Tibial nerve (tissue), 4 donors: ENCODE measurements at regions not wholly inside any gene's neighbourhood (a gene's known extent, or its start where the extent isn't known, plus 50 kb on each side); places are given as distances from the start of the nearest gene placed in this dataset.

Experiments used
- EP300 ChIP-seq, 2 donors: sonication (generic); formaldehyde crosslinking; IDR thresholded peaks; one replicate each; pipeline ENCODE4 v1.6.1; 2017; ENCODE audit warnings: antibody characterized with exemption in 2 of 2, mild to moderate bottlenecking in 1 of 2
- POLR2A ChIP-seq, 2 donors: fragments of 450-650 bp; IDR thresholded peaks; one replicate each; pipeline ENCODE4 v1.6.1; 2017; ENCODE audit warnings: antibody characterized with exemption in 2 of 2, mild to moderate bottlenecking in 2 of 2, moderate library complexity in 2 of 2
- TF ChIP-seq, protein P1 (sequence below), 5 experiments: fragments of 200-600 bp in 3 of 5; fragments of 450-650 bp in 2 of 5; sonication (generic) in 3 of 5; IDR thresholded peaks; one replicate each; pipeline ENCODE4 v1.5.1; 2016 to 2019; ENCODE audit warnings: antibody characterized with exemption in 5 of 5, mild to moderate bottlenecking in 3 of 5, moderate library complexity in 2 of 5

DNA sequence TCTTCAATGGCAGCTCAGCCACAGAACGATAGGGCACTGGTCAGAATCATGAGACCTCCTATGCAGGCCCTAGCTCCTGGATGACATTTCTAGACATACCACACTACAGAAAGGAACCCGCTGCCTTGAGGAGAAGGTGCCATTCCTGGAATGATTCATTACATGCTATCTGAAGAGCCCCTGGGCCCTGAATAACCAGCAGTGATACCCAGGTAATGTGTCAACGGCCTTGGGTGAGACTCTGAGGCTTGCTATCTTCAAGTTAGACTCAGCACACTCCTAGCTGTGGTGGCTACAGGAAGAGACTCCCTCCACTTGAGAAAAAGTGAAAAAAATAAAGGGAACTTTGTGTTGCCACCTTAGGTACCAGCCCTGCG is 161.2 kb upstream of the GRIA4 start:
- TF ChIP-seq POLR2A (IDR thresholded peaks at IDR 0.05) (no peak), EP300 (IDR thresholded peaks at IDR 0.05) (no peak)
- TF ChIP-seq, protein P1, sequence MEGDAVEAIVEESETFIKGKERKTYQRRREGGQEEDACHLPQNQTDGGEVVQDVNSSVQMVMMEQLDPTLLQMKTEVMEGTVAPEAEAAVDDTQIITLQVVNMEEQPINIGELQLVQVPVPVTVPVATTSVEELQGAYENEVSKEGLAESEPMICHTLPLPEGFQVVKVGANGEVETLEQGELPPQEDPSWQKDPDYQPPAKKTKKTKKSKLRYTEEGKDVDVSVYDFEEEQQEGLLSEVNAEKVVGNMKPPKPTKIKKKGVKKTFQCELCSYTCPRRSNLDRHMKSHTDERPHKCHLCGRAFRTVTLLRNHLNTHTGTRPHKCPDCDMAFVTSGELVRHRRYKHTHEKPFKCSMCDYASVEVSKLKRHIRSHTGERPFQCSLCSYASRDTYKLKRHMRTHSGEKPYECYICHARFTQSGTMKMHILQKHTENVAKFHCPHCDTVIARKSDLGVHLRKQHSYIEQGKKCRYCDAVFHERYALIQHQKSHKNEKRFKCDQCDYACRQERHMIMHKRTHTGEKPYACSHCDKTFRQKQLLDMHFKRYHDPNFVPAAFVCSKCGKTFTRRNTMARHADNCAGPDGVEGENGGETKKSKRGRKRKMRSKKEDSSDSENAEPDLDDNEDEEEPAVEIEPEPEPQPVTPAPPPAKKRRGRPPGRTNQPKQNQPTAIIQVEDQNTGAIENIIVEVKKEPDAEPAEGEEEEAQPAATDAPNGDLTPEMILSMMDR (IDR thresholded peaks at IDR 0.05) = no peak
